Activated CD4-positive, CD25-positive, alpha-beta regulatory T cell treated with anti-CD3 and anti-CD28 coated beads, Interleukin-2, amount 50 U/mL, for 72 hours (primary cell): ENCODE measurements at regions not wholly inside any gene's neighbourhood (a gene's known extent, or its start where the extent isn't known, plus 50 kb on each side); places are given as distances from the start of the nearest gene placed in this dataset.

Experiments used
- DNase-seq: peaks from one replicate; pipeline ENCODE4 v3.0.0; 2021

- DNase-seq = no peak
Measured at GRCh38 chr3:118550556-118550955, 484.1 kb downstream of the IGSF11 start.

GRCh38 chr3:118554148-118554838 is 480.4 kb downstream of the IGSF11 start:
- DNase-seq = no peak

- no peak for DNase-seq
Measured at GRCh38 chr3:118556983-118557382, 477.7 kb downstream of the IGSF11 start.

- DNase-seq = no peak
Measured at GRCh38 chr3:118557513-118557912, 477.1 kb downstream of the IGSF11 start.

- no peak for DNase-seq
Measured at GRCh38 chr3:118559286-118559685, 475.4 kb downstream of the IGSF11 start.

- DNase-seq = no peak
Measured at GRCh38 chr3:118564800-118565199, 469.8 kb downstream of the IGSF11 start.

GRCh38 chr3:118573912-118574311 is 460.7 kb downstream of the IGSF11 start:
- no peak for DNase-seq

- DNase-seq = no peak
Measured at GRCh38 chr3:118577055-118577777, 457.4 kb downstream of the IGSF11 start.

- no peak for DNase-seq
Measured at GRCh38 chr3:118578559-118578958, 456.1 kb downstream of the IGSF11 start.

- no peak for DNase-seq
Measured at GRCh38 chr3:118587037-118587741, 447.5 kb downstream of the IGSF11 start.

- no peak for DNase-seq
Measured at GRCh38 chr3:118587847-118588246, 446.8 kb downstream of the IGSF11 start.

- DNase-seq = no peak
Measured at GRCh38 chr3:118593277-118593670, 441.4 kb downstream of the IGSF11 start.

GRCh38 chr3:118597184-118597583 is 437.5 kb downstream of the IGSF11 start:
- DNase-seq = no peak

- no peak for DNase-seq
Measured at GRCh38 chr3:118607915-118608820, 426.5 kb downstream of the IGSF11 start.

GRCh38 chr3:118618247-118619040 is 416.2 kb downstream of the IGSF11 start:
- DNase-seq = no peak

- no peak for DNase-seq
Measured at GRCh38 chr3:118626453-118626852, 408.2 kb downstream of the IGSF11 start.

GRCh38 chr3:118628704-118629341 is 405.8 kb downstream of the IGSF11 start:
- DNase-seq = no peak

- no peak for DNase-seq
Measured at GRCh38 chr3:118629821-118630220, 404.8 kb downstream of the IGSF11 start.

- no peak for DNase-seq
Measured at GRCh38 chr3:118635711-118636110, 398.9 kb downstream of the IGSF11 start.

GRCh38 chr3:118636841-118637240 is 397.8 kb downstream of the IGSF11 start:
- DNase-seq = no peak

- DNase-seq = no peak
Measured at GRCh38 chr3:118637846-118638245, 396.8 kb downstream of the IGSF11 start.
